SK-N-SH (cell line): ENCODE measurements at regions not wholly inside any gene's neighbourhood (a gene's known extent, or its start where the extent isn't known, plus 50 kb on each side); places are given as distances from the start of the nearest gene placed in this dataset.
"Not testable (repeated sequence)": the region's sequence is repeated elsewhere in the genome, so short reads cannot be mapped to it uniquely, and the experiment has no call there.

Experiments used
- CTCF ChIA-PET: fragments of 300-600, 350-600 bp; formaldehyde crosslinking; extraction: SDS; loops from one replicate; lab custom pipeline; 2021; lab: Yijun Ruan, JAX
- POLR2A ChIA-PET: fragments of 350-600 bp; sonication (Branson Sonifier 250); formaldehyde crosslinking; extraction: SDS; loops from one replicate; lab custom pipeline; 2020; ENCODE audit warnings: antibody characterized with exemption, inconsistent platforms; lab: Yijun Ruan, JAX
- DNase-seq: peaks from one replicate; pipeline ENCODE4 v3.0.0; 2012
- H2AFZ ChIP-seq: fragments of 200-600 bp; sonication (generic); 2 replicates; pipeline ENCODE4 v1.8.1; 2016; ENCODE audit warnings: antibody characterized with exemption, mild to moderate bottlenecking, low read depth
- H3F3A ChIP-seq: fragments of 200-600 bp; sonication (generic); replicated peaks from 2 replicates; pipeline ENCODE3; 2016; ENCODE audit warnings: antibody characterized with exemption, mild to moderate bottlenecking; ENCODE audit not compliant: insufficient read depth
- H3K27ac ChIP-seq, 2 experiments: fragments of 200-500 bp in 1 of 2; fragments of 200-600 bp in 1 of 2; sonication (Bioruptor generic) in 1 of 2; sonication (generic), shearing (Covaris generic) in 1 of 2; 2 replicates each; pipeline versions ENCODE4 v1.5.1 to v1.6.1; 2014 to 2016; ENCODE audit warnings: low read depth in 2 of 2, inconsistent platforms in 1 of 2, low read length in 1 of 2, mild to moderate bottlenecking in 1 of 2, mixed read lengths in 1 of 2
- H3K27me3 ChIP-seq: fragments of 200-600 bp; sonication (generic), shearing (Covaris generic); 2 replicates; pipeline ENCODE4 v1.6.1; 2016; ENCODE audit warnings: mixed run types; ENCODE audit not compliant: insufficient read depth
- H3K36me3 ChIP-seq, 2 experiments: fragments of 200-500 bp in 1 of 2; fragments of 200-600 bp in 1 of 2; sonication (Bioruptor generic) in 1 of 2; sonication (generic) in 1 of 2; replicated peaks in 1 of 2; 2 replicates each; pipeline versions ENCODE3 to v1.5.1; 2014 to 2016; ENCODE audit warnings: low read length in 1 of 2, mild to moderate bottlenecking in 1 of 2; ENCODE audit not compliant: insufficient read depth in 2 of 2, control insufficient read depth in 1 of 2
- H3K4me1 ChIP-seq, 2 experiments: fragments of 200-500 bp in 1 of 2; fragments of 200-600 bp in 1 of 2; sonication (Bioruptor generic) in 1 of 2; sonication (generic), shearing (Covaris generic) in 1 of 2; 2 replicates each; pipeline versions ENCODE4 v1.5.1 to v1.6.1; 2014 to 2016; ENCODE audit warnings: low read depth in 1 of 2, low read length in 1 of 2, mixed run types in 1 of 2; ENCODE audit not compliant: insufficient read depth in 2 of 2, control insufficient read depth in 1 of 2
- H3K4me2 ChIP-seq: fragments of 200-600 bp; sonication (generic), shearing (Covaris generic); 2 replicates; pipeline ENCODE4 v1.6.1; 2017; ENCODE audit warnings: mixed run types
- H3K4me3 ChIP-seq, 2 experiments: fragments of 200-500 bp in 1 of 2; fragments of 200-600 bp in 1 of 2; sonication (Bioruptor generic) in 1 of 2; sonication (generic), shearing (Covaris generic) in 1 of 2; 2 replicates each; pipeline versions ENCODE4 v1.5.1 to v1.8.1; 2014 to 2016; ENCODE audit warnings: low read depth in 2 of 2, inconsistent platforms in 1 of 2, low read length in 1 of 2, mild to moderate bottlenecking in 1 of 2, mixed read lengths in 1 of 2, moderate library complexity in 1 of 2
- H3K79me2 ChIP-seq: fragments of 200-600 bp; sonication (generic); 2 replicates; pipeline ENCODE4 v1.8.1; 2017; ENCODE audit warnings: mild to moderate bottlenecking; ENCODE audit not compliant: insufficient read depth
- H3K9ac ChIP-seq: fragments of 200-600 bp; sonication (generic); 2 replicates; pipeline ENCODE4 v1.6.1; 2017; ENCODE audit warnings: mixed run types
- H3K9me2 ChIP-seq: fragments of 200-600 bp; sonication (generic); 2 replicates; pipeline ENCODE4 v1.6.1; 2017; ENCODE audit warnings: mixed run types
- H3K9me3 ChIP-seq: fragments of 200-600 bp; sonication (generic); 2 replicates; pipeline ENCODE4 v1.6.1; 2017; ENCODE audit warnings: mixed run types, mild to moderate bottlenecking, moderate library complexity
- H4K20me1 ChIP-seq: fragments of 200-600 bp; sonication (generic); 2 replicates; pipeline ENCODE4 v1.6.1; 2017; ENCODE audit warnings: mild to moderate bottlenecking, mixed run types; ENCODE audit not compliant: insufficient read depth
- ELF1 ChIP-seq: IDR thresholded peaks from 2 replicates; pipeline ENCODE4 v1.4.0; 2012
- EZH2phosphoT487 ChIP-seq: fragments of 200-600 bp; sonication (generic); IDR thresholded peaks from 2 replicates; pipeline ENCODE4 v1.6.1; 2017; ENCODE audit warnings: low read depth, mixed run types, mild to moderate bottlenecking, antibody characterized with exemption, moderate library complexity, borderline replicate concordance
- FOSL2 ChIP-seq: IDR thresholded peaks from 2 replicates; pipeline ENCODE4 v1.4.0; 2012; ENCODE audit warnings: low read depth, mild to moderate bottlenecking, moderate library complexity, borderline replicate concordance
- FOXM1 ChIP-seq: IDR thresholded peaks from 2 replicates; pipeline ENCODE4 v1.4.0; 2012; ENCODE audit warnings: low read depth, mild to moderate bottlenecking
- GABPA ChIP-seq: IDR thresholded peaks from 2 replicates; pipeline ENCODE4 v1.4.0; 2012; ENCODE audit warnings: low read depth, mild to moderate bottlenecking
- GATA2 ChIP-seq: sonication (generic); formaldehyde crosslinking; IDR thresholded peaks from 2 replicates; pipeline ENCODE4 v1.5.0; 2020; ENCODE audit warnings: mild to moderate bottlenecking, missing genetic modification reagents
- JUND ChIP-seq: IDR thresholded peaks from 2 replicates; pipeline ENCODE4 v1.4.0; 2012
- MXI1 ChIP-seq: IDR thresholded peaks from 2 replicates; pipeline ENCODE4 v1.6.1; 2012; ENCODE audit warnings: mild to moderate bottlenecking, low read depth, low read length, improper control_type of control experiment
- NFIC ChIP-seq: IDR thresholded peaks from 2 replicates; pipeline ENCODE4 v1.4.0; 2012; ENCODE audit warnings: borderline replicate concordance
- NRF1 ChIP-seq: IDR thresholded peaks from 2 replicates; pipeline ENCODE4 v1.6.1; 2012; ENCODE audit warnings: low read depth, mild to moderate bottlenecking, low read length
- RFX5 ChIP-seq: IDR thresholded peaks from 2 replicates; pipeline ENCODE4 v1.6.1; 2012; ENCODE audit warnings: mild to moderate bottlenecking, improper control_type of control experiment, low read length
- RXRA ChIP-seq: IDR thresholded peaks from 2 replicates; pipeline ENCODE4 v1.4.0; 2012; ENCODE audit warnings: low read depth, mild to moderate bottlenecking, borderline replicate concordance
- SIN3A ChIP-seq: IDR thresholded peaks from 2 replicates; pipeline ENCODE4 v1.6.1; 2012; ENCODE audit warnings: low read depth, mild to moderate bottlenecking, low read length, moderate library complexity, borderline replicate concordance
- SMC3 ChIP-seq: IDR thresholded peaks from 2 replicates; pipeline ENCODE4 v1.6.1; 2012; ENCODE audit warnings: low read depth, low read length, improper control_type of control experiment
- TAF1 ChIP-seq: IDR thresholded peaks from 2 replicates; pipeline ENCODE4 v1.6.1; 2012; ENCODE audit warnings: low read depth, mild to moderate bottlenecking, low read length, moderate library complexity, borderline replicate concordance
- TCF12 ChIP-seq: IDR thresholded peaks from 2 replicates; pipeline ENCODE4 v1.4.0; 2012
- TEAD4 ChIP-seq: IDR thresholded peaks from 2 replicates; pipeline ENCODE4 v1.4.0; 2012; ENCODE audit warnings: mild to moderate bottlenecking, borderline replicate concordance; ENCODE audit not compliant: insufficient read depth
- WGBS: methylation state at CpG from one replicate; pipeline ENCODE4 v1.1.6; 2017; ENCODE audit warnings: low lambda C conversion rate; 5-methylcytosine and 5-hydroxymethylcytosine counted together
- TF ChIP-seq, protein P1 (sequence below): IDR thresholded peaks from 2 replicates; pipeline ENCODE4 v1.4.0; 2012; ENCODE audit warnings: low read depth
- TF ChIP-seq, protein P2 (sequence below): IDR thresholded peaks from 2 replicates; pipeline ENCODE4 v1.4.0; 2012; ENCODE audit warnings: low read depth, borderline replicate concordance
- TF ChIP-seq, protein P3 (sequence below): IDR thresholded peaks from 2 replicates; pipeline ENCODE4 v1.4.0; 2012; ENCODE audit warnings: low read depth, borderline replicate concordance

DNA sequence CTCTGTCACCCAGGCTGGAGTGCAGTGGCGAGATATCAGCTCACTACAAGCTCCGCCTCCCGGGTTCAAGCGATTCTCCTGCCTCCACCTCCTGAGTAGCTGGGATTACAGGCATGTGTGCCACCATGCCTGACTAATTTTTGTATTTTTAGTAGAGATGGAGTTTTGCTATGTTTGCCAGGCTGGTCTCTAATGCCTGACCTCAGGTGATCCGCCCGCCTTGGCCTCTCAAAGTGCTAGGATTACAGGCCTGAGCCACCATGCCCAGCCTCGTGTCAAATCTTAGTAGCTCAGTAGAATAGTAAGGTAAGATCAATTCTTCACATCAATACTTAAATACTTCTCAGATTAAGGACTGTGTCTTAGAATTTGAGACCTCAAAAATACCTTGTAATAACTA, 112.5 kb upstream of the PNPLA4 start:
- H3K9ac ChIP-seq, H3K4me2 ChIP-seq, H3K27me3 ChIP-seq, H3K9me3 ChIP-seq, H3K36me3 ChIP-seq, H3K4me1 ChIP-seq, H3K4me3 ChIP-seq, H3F3A ChIP-seq, H3K79me2 ChIP-seq, H3K27ac ChIP-seq, H2AFZ ChIP-seq, DNase-seq, POLR2A ChIA-PET, H3K9me2 ChIP-seq, H4K20me1 ChIP-seq: not testable (repeated sequence)
- CTCF ChIA-PET, result interaction anchor here (0.6 kb wide), 1 partner anchor 777 kb away, joined by 3 read pairs; no protein-coding TSS in a partner anchor
- WGBS, result 18% methylated on average over 7 of the region's 7 CpGs

DNA sequence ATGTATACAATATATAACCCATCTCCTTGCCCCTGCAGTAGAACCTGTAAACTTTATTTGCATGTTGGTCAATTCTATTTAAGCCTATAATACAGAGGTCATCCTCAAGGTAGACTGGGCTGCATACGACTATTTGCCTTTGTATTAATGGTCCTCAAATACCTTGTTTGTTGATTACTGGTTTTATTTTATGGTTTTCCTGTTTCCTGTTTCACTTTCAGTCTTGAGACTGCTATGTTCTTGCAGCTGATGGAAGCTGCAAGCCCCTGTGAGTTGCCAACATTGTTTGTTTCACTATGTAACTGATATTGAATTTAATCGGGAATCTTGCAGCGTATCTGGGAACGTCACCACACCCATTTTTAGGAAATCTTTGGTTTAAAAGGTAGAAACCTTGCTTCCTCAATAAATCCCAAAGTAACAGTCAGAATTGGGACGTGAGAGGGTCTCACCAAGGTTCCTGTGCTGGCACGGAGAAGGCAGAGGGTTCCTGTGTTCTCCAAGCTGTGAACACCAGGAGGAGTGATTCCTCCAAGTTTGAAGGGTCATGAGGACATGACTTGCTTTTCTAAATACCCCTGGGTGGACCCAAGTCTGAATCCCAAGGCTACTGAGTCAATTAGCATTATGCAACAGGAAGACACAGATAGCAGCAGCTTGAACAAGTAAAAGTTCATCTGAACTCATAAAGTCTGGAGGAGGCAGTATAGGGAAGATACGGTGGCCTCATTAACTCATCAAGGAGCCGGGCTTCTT, 110.6 kb upstream of the PNPLA4 start:
- ChIA-PET CTCF (no interaction called here), POLR2A (no interaction called here)
- H3K9ac ChIP-seq, result no peak overlapping the region
- no peaks in the 10 kb centered on the region for H3K79me2 ChIP-seq
- H3K4me1 ChIP-seq, result no peaks in the 10 kb centered on the region
- no peaks in the 10 kb centered on the region for H3F3A ChIP-seq
- no peaks in the 10 kb centered on the region for H3K9me3 ChIP-seq
- H3K36me3 ChIP-seq, result no peaks in the 10 kb centered on the region
- H3K4me2 ChIP-seq, result no peak overlapping the region
- no peak for DNase-seq
- no peak overlapping the region for H3K27ac ChIP-seq
- H3K9me2 ChIP-seq, result no peaks in the 10 kb centered on the region
- no peak overlapping the region for H2AFZ ChIP-seq
- H3K27me3 ChIP-seq, result no peaks in the 10 kb centered on the region
- TF ChIP-seq MXI1 (no peak), SMC3 (no peak), SIN3A (no peak), GABPA (no peak), EZH2phosphoT487 (no peak), TEAD4 (no peak)
- TF ChIP-seq, all 33 proteins: peak for 0
- Histone ChIP-seq H3K4me3 (no peak overlapping the region), H4K20me1 (no peaks in the 10 kb centered on the region)
- WGBS, result 25% methylated on average over 8 of the region's 8 CpGs

DNA sequence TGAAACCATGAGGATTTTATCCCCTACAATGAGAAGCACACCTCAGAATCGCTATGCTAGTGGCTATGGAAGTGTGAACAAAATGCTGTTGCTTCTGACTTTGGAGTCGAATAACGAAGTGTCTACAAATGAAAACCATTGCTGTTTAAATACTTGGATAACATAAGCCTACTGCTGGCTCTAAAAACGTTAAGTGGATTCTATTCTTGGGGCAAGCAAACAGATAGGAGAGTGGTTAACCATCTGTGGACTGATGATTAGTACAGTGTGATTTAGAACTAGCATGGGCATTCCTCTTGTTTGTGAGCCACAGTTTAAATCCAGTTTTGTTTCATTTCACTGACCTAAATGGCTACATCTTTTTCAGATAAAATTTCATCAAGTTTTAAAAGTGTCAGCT, 109.7 kb upstream of the PNPLA4 start:
- Histone ChIP-seq H3K9me2 (no peaks in the 10 kb centered on the region), H3K9ac (no peak overlapping the region), H3K9me3 (no peaks in the 10 kb centered on the region)
- ChIA-PET POLR2A (no interaction called here), CTCF (no interaction called here)
- no peak for TF ChIP-seq GATA2
- no peak for TF ChIP-seq TAF1
- TF ChIP-seq ELF1, result no peak
- no peak for TF ChIP-seq TCF12
- no peak for TF ChIP-seq FOXM1
- no peak for TF ChIP-seq RFX5
- no peak for TF ChIP-seq RXRA
- TF ChIP-seq, protein P1, sequence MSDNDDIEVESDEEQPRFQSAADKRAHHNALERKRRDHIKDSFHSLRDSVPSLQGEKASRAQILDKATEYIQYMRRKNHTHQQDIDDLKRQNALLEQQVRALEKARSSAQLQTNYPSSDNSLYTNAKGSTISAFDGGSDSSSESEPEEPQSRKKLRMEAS, result no peak
- no peak for TF ChIP-seq NRF1
- TF ChIP-seq NFIC, result no peak
- TF ChIP-seq, protein P2, sequence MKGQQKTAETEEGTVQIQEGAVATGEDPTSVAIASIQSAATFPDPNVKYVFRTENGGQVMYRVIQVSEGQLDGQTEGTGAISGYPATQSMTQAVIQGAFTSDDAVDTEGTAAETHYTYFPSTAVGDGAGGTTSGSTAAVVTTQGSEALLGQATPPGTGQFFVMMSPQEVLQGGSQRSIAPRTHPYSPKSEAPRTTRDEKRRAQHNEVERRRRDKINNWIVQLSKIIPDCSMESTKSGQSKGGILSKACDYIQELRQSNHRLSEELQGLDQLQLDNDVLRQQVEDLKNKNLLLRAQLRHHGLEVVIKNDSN, result no peak
- TF ChIP-seq SMC3, result no peak
- no peak for TF ChIP-seq SIN3A
- no peak for TF ChIP-seq JUND
- TF ChIP-seq EZH2phosphoT487, result no peak
- TF ChIP-seq MXI1, result no peak
- no peak for TF ChIP-seq FOSL2
- TF ChIP-seq, protein P3, sequence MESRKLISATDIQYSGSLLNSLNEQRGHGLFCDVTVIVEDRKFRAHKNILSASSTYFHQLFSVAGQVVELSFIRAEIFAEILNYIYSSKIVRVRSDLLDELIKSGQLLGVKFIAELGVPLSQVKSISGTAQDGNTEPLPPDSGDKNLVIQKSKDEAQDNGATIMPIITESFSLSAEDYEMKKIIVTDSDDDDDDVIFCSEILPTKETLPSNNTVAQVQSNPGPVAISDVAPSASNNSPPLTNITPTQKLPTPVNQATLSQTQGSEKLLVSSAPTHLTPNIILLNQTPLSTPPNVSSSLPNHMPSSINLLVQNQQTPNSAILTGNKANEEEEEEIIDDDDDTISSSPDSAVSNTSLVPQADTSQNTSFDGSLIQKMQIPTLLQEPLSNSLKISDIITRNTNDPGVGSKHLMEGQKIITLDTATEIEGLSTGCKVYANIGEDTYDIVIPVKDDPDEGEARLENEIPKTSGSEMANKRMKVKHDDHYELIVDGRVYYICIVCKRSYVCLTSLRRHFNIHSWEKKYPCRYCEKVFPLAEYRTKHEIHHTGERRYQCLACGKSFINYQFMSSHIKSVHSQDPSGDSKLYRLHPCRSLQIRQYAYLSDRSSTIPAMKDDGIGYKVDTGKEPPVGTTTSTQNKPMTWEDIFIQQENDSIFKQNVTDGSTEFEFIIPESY, result no peak
- TF ChIP-seq, all 33 proteins: peak for 0
- Histone ChIP-seq H2AFZ (no peak overlapping the region), H3K36me3 (no peaks in the 10 kb centered on the region), H3K4me3 (no peak overlapping the region), H3K27ac (no peak overlapping the region), H3K4me1 (no peaks in the 10 kb centered on the region), H3K79me2 (no peaks in the 10 kb centered on the region), H3F3A (no peaks in the 10 kb centered on the region), H3K27me3 (no peaks in the 10 kb centered on the region), H4K20me1 (no peaks in the 10 kb centered on the region), H3K4me2 (no peak overlapping the region)
- DNase-seq, result no peak
- 17% methylated on average over 4 of the region's 4 CpGs for WGBS
